Upper lobe of left lung (tissue), 4 donors: ENCODE measurements at regions not wholly inside any gene's neighbourhood (a gene's known extent, or its start where the extent isn't known, plus 50 kb on each side); places are given as distances from the start of the nearest gene placed in this dataset.

Experiments
- CTCF ChIP-seq, 6 experiments: fragments of 450-650 bp in 4 of 6; fragments of 200-600 bp in 2 of 6; sonication (generic) in 2 of 6; IDR thresholded peaks; one replicate each; pipeline ENCODE4 v1.5.1; 2016 to 2019; ENCODE audit warnings: antibody characterized with exemption in 6 of 6
- EP300 ChIP-seq, 4 donors: sonication (generic); formaldehyde crosslinking; IDR thresholded peaks; one replicate each; pipeline ENCODE4 v1.5.1; 2017; ENCODE audit warnings: antibody characterized with exemption in 4 of 4, control low read depth in 2 of 4
- POLR2A ChIP-seq, 4 donors: fragments of 450-650 bp; IDR thresholded peaks; one replicate each; pipeline ENCODE4 v1.5.1; 2016 to 2017; ENCODE audit warnings: antibody characterized with exemption in 4 of 4, mild to moderate bottlenecking in 2 of 4
- POLR2AphosphoS5 ChIP-seq, 2 donors: sonication (generic); formaldehyde crosslinking; IDR thresholded peaks; one replicate each; pipeline ENCODE4 v1.5.1; 2017; ENCODE audit warnings: antibody characterized with exemption in 2 of 2

GRCh38 chr2:8431446-8432125 lies 250.3 kb upstream of the ID2 start:
- TF ChIP-seq CTCF (IDR thresholded peaks at IDR 0.05) (no peak), POLR2A (IDR thresholded peaks at IDR 0.05) (no peak), POLR2AphosphoS5 (IDR thresholded peaks at IDR 0.05) (no peak), EP300 (IDR thresholded peaks at IDR 0.05) (no peak)
